Activated CD4-positive, alpha-beta T cell treated with anti-CD3 and anti-CD28 coated beads, Interleukin-2, amount 50 U/mL, for 4 hours (primary cell): ENCODE measurements at regions not wholly inside any gene's neighbourhood (a gene's known extent, or its start where the extent isn't known, plus 50 kb on each side); places are given as distances from the start of the nearest gene placed in this dataset.

Experiments
- DNase-seq, 2 experiments: peaks; one replicate each; pipeline ENCODE4 v3.0.0-alpha.2; 2020

DNA sequence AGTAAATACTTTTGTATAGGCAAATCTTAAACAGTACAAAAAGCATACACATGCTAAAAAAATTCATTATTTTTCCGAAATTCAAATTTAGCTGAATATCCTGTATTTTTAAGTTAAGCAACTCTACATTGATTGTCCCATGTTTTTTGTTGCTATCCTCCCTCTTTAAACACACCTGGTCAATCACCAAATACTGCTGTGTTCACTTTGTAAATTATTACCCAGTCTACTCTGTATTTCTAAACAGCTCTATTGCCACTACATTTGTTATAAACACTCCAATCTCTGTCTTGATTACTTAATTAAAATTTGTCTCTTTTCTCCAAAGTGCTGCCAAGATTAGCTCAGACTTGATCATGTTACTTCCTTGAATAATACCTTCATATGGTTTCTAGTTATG, 466.5 kb upstream of the GJE1 start:
- no peak for DNase-seq

DNA sequence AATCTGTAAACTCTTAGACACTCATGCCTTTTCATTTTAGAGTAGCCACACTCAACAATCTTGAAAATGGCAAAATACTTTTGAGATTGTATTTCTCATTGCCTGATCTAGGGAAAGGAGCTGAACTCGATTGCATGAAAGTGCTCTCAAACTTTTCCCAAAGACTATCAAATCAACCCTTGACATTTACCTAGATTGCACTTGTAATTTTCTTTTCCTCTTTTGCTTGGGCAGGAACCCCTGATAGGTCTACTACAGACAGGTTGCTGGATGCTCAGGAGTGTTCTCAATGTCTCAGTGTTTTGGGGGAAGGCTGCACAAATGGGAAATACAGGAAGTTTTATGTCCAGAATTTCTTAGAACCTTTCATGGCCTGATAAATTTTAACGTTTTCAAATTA, 468.0 kb upstream of the GJE1 start:
- DNase-seq, result no peak

DNA sequence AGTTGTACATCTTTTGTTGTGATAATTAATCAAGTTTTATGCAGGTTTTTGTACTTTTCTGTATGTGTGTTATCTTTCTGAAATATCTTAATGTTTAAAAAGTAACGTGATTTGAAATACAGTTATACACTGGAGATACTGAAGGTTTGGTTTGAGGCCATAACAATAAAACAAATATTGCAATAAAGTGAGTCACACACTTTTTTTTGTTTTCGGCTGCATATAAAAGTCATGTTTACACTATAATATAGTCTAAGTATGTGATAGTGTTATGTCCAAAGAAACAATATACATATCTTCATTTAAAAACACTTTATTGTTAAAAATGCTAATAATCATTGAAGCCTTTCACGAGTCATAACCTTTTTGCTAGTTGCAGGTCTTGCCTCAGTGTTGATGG, 473.1 kb upstream of the GJE1 start:
- no peak for DNase-seq

DNA sequence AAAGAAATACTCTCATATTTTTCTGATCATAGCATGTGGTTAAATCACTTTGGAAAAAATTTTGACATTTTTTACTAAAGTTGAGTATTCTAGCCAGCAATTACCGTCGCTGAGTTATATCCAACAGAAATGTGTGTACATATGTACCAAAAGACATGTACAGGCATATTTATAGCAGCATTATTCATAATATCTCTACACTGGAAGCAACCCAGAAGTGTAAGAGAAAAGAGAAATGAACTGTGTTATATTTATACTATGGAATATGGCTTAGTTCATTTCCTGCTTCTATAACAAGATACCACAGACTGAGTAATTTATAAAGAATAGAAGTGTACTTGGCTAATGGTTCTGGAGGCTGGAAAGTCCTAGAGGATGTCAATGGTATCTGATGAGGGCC, 474.0 kb upstream of the GJE1 start:
- DNase-seq, result no peak

DNA sequence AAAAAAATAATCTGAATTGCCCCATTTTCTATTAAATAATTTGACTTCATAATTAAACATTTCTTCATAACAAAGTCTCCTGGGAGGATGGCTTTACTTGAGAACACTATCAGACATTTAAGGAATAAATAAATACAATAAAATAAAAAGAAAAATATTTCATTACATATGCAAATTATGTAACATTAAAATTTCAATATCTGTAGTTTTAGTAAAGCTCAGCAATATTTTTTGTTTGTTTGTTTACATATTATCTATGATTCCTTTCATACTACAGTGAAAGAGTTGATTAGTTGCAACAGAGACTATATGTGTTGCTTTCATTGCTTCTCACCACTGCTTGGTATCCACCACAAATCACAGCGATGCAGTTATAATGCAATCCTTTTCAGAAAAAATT, 474.9 kb upstream of the GJE1 start:
- no peak for DNase-seq

DNA sequence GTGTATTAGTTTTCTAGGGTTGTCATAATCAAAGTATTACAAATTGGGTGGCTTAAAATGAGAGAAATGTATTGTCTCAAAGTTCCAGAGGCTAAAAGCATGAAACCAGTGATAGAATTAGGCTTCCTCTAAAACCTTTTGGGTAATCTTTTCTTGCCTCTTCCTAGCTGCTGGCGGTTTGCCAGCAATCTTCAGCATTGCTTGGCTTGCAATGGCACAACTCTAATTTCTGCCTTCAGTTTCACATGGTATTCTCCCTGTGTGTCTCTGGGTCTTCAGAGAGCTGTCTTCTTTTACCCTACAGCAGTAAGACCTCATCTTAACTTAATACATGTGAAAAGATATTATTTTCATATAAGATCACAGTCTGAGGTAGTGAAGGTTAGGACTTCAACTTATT, 479.1 kb upstream of the GJE1 start:
- no peak for DNase-seq

DNA sequence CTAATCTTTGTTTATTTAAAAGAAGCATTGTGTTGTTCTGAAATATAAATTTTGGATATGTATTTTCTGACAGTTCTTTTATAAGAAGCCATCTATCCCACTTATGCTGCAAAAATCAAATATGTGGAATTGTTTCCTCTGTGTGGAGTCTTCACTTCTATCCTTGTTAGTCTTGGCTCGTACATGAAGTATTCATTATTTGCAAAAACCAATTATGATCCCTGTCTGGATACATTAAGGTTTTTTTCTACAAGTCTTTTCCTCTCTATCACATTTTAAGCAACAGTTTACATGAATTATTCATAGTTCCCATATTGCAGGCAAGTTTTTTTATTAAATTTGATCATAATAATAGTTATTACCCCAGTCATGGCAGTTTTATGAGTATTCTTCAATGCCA, 490.8 kb upstream of the GJE1 start:
- DNase-seq, result no peak

DNA sequence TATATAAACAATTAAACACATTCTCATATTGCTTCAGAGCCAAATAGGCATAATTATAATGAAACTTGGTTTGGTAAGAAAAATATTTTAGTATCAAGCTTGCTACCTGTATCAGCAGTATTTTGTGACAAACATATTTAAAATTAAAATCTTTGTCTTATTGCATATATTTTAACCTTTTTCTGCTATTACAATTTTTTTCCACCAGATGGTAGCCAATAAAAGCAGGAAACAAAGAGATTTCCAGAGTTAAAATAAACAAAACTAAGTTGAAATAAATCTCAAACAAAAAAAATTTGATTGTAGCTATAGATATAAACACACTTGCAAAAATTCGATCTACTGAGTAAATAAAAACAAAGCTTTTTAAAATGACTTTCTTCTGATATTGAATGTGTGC, 491.3 kb upstream of the GJE1 start:
- no peak for DNase-seq

DNA sequence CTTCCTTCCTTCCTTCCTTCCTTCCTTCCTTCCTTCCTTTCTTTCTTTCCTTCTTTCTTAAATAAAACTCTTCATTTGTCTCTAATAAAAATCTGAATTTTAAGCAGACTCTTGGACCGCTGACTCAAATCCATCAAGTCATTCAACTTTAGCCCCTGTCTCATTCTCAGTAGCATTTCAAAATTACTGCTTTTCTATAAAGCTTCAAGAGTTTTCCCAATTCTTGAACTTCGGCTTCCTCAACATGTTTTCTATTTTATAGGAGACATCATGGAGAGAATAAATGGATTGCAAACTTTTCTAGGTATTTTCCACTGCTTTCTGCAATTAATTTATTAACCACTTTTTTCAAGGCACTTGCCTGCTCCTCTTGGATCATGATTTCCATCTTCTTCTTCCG, 497.1 kb upstream of the GJE1 start:
- DNase-seq, result no peak

DNA sequence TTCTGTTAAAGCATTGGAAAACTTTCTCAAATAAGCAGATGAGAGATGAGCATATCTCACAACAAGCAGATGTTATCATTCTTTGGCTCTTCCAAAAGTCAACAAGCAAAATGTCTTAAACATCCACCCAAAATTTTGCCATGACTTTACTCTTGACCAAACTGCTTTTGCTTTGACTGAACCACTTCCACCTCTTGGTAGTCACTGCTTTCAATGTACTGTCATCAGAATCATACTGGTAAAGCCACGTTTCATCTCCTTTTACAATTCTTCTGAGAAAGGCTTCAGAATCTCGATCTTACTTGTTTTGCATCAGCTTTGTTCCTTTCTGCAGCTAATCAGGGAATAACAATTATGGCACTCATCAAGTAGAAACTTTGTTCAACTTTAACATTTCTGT, 498.5 kb upstream of the GJE1 start:
- DNase-seq, result no peak

DNA sequence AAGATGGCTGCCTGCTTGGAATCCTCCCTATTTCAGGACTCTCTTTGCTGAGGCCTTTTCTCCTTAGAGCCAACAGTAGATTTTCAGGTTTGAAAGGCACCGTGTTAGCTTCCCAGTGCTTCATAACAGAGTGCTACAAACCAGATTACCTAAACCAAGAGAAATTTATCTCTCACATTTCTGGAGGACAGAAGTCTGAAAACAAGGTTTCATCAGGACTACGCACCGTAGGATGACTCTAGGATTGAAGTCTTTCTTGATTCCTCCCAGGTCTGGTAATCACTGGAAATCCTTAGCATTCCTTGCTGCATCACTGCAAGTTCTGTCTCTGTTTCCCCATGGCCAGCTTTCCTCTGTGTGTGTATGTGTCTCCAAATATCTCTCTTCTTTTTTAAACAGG, 508.4 kb upstream of the GJE1 start:
- no peak for DNase-seq

DNA sequence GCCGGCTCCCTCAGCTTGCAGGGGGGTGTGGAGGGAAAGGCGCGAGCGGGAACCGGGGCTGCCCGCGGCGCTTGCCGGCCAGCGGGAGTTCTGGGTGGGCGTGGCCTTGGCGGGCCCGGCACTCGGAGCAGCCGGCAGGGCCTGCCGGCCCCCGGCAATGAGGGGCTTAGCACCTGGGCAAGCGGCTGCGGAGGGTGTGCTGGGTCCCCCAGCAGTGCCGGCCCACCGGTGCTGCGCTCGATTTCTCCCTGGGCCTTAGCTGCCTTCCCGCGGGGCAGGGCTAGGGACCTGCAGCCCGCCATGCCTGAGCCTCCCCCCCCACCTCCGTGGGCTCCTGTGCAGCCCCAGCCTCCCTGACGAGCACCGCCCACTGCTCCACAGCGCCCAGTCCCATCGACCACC, 514.5 kb upstream of the GJE1 start:
- DNase-seq, result no peak

DNA sequence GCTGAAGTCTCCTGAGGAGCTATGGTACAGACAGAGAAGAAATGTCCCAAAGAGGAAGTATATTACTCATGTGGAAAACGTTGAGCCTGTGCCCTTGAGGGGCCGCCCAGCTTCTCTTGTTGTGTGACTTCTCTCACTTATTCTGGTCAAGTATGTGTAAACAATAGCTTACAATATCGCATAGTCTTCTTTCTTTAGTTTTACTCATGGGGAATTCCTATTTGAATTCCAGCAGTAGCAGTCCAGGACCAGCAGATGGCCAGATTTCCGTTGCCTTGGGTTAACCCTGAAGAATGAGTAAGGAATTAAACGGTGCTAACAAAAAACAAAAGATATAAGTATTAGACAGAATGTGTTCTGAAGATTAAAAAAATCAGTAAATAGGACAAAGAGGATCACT, 522.0 kb upstream of the GJE1 start:
- DNase-seq, result no peak

DNA sequence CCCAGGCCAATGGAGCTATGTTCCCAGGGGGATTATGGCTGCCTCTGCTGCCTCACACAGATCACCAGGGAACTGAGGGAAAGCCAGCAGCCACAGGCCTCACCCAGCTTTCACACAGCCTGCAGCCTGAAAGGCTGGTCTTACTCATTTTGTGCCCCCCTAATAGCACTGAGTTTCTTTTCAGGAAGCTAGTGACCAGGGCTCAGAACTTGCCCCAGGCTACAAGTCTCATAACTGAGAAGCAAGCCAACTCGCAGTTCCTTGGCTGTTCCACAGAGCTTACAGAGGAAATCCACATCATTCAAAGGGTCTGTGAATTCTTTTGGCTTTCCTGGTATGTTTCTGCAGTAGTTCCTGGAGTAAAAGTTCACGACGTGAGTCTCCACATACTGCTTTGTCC, 524.8 kb upstream of the GJE1 start:
- no peak for DNase-seq

DNA sequence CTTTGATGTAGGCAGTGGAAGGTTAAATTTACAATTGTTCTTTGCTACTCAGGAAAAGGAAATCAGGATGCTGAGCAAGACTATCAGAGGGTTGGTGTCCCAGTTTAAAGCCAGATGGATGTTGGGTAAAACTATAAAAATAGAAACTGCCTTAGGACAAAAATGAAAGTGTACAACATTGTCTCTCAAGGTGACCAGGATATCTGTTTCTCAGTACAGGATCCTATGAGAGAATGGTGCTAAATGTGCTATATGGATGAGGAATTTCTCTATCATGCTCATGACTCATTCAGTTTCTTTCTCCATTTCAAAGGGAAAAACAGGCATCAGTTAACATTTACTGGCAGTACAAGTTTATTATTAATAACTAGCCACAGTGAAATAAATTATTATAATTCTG, 534.2 kb upstream of the GJE1 start:
- DNase-seq, result no peak

DNA sequence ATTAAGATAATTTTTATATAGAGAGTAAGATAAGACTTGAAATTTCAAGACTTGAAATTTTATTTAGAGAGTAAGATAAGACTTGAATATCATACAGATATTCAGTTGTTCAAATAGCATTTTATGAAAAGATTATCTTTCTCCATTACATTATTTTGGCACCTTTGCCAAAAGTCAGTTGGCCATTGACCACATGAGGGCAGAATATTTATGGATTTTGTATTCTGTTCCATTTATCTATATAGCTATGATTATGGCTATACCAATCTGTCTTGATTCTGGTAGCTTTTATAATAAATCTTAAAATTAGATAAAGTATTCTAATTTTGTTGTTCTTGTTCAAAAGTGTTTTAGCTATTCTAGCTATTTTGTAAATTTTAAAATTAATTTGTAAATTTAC, 537.9 kb upstream of the GJE1 start:
- no peak for DNase-seq

DNA sequence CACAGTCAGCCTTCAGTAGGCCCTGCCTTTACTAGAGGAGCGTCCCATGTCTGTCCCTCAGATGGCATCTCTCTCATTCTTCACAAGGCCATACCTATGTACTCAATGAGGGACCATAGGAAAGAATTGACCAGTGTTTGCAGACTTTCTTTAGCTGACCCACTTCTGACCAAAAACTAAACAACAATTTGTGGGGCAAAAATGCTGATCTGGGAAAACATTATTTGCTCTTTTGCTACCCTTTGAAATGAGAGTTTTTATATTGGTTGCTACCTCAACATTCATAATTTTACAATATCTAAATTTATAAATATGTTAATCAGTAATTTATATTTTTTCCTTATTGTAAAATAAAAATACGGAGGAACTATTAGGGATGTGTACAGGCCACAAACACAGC, 539.4 kb upstream of the GJE1 start:
- no peak for DNase-seq

DNA sequence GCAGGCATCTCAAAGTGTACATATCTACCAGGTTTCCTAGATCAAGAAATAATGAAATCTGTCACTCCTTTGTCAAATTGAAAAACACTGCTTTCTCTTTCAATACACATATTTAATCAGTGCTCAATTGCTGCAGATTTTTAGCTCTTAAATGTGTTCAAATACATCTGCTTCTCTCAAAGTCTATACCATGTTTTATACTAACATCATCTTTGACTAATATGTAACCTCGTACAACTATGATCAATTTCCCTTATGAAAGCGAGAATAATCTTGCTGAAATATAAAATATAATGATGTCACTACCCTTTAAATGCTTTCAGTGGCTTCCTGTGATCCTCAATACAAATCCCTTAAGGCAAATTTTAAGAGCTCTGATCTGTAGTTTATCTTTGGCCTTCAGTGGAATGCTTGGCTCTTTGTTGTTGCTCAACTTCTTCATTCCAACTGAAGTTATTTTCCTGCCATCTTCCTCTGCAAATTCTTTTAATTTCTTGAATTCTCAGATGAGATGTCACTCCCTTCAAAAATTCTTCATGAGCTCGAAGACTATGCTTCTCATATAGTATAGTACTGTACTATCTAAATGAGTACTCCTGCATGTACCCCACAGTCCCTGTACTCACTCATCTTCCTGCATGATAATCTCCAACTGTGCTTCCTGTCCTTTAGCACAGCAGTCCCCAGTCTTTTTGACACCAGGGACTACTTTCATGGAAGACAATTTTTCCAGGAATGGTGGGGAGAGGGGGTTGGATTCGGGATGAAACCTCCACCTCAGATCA, 545.1 kb upstream of the GJE1 start:
- no peak for DNase-seq

DNA sequence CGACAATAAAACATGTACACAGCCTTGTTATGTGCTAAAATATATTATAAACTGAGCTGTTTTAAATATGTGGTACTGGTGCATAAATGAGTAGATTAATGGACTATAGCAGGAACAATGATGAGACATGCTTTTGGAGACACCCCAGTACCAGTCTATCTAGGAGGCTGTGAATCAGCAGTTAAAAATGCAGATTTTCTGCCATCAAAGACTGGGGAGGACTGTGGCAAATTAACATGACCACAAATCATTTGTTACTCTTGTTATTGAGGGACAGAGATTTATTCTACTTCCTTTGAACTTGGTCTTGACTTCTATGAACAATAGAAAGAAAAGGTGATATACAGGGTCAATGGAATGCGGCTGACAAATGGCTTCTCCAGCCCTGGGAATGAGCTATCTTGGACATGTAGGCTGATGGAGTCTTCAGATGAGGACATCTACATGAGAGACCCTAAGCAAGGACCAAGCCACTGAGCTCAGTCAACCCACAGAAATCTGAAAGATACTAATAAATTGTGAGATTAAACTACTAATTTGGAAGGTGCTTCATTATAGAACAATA, 551.7 kb upstream of the GJE1 start:
- no peak for DNase-seq

DNA sequence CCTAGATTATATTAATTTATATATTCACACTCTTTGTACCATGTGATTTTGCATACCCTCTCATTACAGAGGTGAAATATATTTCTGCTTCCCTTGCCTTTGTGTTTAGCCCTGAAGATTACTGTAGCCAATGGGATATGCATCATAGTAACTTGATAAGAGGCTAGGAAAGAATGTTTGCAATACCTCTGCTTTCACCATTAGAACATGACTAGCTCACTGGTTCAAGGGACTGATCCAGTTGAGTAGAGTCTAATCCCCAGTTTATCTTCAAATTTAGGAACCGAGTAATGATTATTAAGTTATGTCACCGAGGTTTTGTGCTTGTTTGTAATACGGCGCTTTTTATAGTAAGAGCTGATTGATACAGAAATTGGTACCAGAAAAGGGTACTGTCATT, 552.6 kb upstream of the GJE1 start:
- no peak for DNase-seq

DNA sequence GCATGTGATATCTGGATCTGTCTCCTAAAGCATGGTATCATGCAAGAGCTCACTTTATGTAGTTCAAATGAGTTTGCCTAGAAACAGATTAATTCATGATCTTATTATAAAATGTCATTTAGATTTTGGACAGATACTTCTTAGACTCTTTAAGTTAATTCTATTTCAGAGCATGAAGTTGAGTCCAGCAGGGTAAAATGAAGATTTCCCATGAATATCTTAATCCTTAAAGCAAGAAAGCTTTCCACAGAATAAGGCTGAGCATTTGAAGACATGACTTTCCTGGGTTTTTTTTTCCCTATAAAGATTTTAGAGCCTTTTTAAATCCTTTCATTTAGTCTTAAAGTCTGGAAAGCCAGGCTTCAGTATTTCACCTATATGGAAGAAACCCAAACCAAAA, 556.0 kb upstream of the GJE1 start:
- no peak for DNase-seq

DNA sequence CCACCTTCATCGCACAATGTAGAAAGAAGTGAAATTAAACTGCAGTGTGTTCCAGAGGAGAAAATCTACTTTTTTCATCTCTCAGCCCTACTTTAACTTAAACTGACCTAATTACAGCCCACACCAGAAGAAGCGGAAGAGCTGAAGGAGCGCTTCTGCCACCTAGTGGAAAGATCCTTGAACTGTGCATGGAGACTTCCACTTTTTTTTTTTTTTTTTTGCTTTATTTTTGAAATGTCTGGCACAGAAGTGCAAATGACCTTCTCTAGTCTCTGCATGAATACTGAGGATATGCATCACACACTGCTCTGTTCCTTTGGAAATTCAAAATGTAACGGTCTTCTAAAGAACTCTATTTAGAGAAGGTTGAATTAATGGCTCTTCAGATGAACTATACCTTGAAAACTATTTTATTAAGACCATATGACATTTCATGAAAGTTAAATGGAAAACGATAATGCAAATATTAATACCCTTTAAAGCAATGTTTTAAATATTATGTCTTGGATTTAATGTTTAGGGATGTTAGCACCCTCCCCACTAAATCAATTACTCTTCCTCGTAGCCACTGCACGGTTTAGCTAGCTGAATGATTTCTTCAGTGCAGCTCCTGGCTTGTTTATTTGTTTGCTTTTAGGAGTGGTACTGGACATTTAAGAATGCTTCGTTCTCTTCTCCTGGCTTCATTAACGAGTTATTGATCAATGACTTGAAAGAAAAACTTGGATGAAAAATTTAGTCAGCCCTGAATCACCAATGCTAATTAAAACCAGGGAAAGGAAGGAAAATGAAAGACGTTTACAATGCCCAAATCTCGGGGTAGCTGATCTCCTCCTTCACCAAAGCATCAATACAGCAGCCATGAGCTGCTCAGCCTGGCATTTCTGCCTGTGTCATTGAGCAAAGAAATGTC, 569.6 kb upstream of the GJE1 start:
- peak; percentile 51 to 55 for DNase-seq

DNA sequence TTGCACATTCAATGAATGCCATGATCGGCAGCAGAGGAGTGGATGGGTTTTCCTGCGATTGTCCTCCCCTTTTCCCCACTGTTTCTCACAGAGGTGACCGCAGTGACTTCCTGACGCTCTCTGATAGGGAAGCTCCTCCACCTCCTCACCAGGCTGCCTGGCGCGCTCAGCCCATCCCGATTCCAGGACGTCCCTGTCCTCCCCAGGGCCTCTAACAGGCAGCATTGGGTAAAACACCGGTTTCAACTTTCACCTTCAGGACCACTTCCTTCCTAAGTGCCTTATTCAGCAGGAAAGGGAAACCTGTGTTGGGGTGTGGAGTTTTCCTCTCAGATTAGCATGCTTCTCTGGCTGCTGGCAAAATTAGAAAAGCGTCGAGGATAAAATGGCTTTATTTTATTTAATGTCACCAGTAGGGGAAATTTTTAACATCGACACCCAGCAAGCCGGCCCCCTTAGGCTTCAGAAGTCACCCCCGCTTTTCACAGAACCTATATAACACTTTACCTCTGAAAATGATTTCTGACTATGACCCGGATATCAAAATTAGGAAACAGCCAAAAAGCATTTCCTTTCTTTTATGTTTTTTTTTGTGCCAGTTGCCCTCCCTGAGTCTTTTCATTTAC, 570.4 kb upstream of the GJE1 start:
- DNase-seq, result peak; percentile 0 to 2

DNA sequence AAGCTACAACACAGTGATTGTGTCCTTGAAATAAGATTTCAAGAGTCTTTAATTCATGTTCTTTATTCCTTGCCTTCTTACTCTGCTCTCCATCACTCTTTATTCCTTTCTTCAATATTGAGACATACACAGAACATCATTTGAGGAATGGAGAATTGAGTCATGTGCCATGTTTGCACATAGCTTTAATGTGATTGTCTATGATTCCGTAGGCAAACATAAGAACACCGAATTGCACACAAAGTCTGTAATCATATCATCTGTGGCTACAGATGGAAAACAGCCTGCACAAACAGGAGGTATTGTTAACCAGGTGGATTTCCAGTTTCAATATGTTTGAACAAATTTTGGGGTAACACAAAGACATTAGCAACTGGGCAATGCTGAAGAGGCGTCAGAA, 571.6 kb upstream of the GJE1 start:
- DNase-seq, result no peak
